ENCODE measurements at regions not wholly inside any gene's neighbourhood (a gene's known extent, or its start where the extent isn't known, plus 50 kb on each side); places are given as distances from the start of the nearest gene placed in this dataset.

DNA sequence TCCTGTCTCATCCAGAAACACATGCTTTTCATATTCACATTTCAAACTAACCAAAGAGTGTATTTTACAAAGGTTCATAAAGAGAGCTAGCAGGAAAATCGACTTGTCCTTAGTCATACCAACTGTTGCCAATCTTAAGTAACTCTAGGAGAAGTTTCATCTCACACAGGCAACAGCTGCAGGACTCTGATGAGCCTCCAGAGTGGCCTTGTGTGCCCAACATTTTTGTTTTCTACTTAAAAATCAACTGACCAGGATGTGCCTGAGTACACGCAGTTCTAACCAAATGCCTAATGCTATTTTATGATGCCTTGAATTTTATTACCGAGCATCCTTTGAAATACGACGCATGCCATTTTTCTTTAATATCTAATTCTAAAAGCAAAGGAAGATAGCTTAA lies 595.9 kb upstream of the LRRTM4 start:
- TF ChIP-seq, protein P1, sequence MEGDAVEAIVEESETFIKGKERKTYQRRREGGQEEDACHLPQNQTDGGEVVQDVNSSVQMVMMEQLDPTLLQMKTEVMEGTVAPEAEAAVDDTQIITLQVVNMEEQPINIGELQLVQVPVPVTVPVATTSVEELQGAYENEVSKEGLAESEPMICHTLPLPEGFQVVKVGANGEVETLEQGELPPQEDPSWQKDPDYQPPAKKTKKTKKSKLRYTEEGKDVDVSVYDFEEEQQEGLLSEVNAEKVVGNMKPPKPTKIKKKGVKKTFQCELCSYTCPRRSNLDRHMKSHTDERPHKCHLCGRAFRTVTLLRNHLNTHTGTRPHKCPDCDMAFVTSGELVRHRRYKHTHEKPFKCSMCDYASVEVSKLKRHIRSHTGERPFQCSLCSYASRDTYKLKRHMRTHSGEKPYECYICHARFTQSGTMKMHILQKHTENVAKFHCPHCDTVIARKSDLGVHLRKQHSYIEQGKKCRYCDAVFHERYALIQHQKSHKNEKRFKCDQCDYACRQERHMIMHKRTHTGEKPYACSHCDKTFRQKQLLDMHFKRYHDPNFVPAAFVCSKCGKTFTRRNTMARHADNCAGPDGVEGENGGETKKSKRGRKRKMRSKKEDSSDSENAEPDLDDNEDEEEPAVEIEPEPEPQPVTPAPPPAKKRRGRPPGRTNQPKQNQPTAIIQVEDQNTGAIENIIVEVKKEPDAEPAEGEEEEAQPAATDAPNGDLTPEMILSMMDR (conservative IDR thresholded peaks at IDR 0.05; ENCODE audit: low read length): no peak
- no peak for TF ChIP-seq EZH2phosphoT487 (IDR thresholded peaks at IDR 0.05; ENCODE audit: borderline replicate concordance)

All from Loucy (cell line).